ENCODE measurements at regions not wholly inside any gene's neighbourhood (a gene's known extent, or its start where the extent isn't known, plus 50 kb on each side); places are given as distances from the start of the nearest gene placed in this dataset.

GRCh38 chr13:79736356-79736755, 255.4 kb downstream of the NDFIP2 start:
- Histone ChIP-seq H3K27ac (ENCODE audit: insufficient read depth, low read length) (no peak overlapping the region), H2BK20ac (ENCODE audit: low read depth, low read length) (no peak overlapping the region), H3K9me1 (ENCODE audit: insufficient read depth, low read length) (no peaks in the 10 kb centered on the region), H3K79me1 (ENCODE audit: low read depth in 1 of 2, low read length in 2 of 2) (no peaks in the 10 kb centered on the region), H2BK120ac (ENCODE audit: low read depth, low read length) (no peak overlapping the region), H4K91ac (ENCODE audit: insufficient read depth, low read depth, low read length) (no peak overlapping the region), H3K9me3 (ENCODE audit: control insufficient read depth, insufficient read depth, low read length) (no peaks in the 10 kb centered on the region), H3K27me3 (ENCODE audit: control insufficient read depth, insufficient read depth, low read length) (no peaks in the 10 kb centered on the region), H3K4me3 (ENCODE audit: insufficient read depth, low read depth, low read length) (no peak overlapping the region), H2AFZ (replicated peaks; ENCODE audit: low read length, poor library complexity) (no peak overlapping the region), H3K9ac (ENCODE audit: low read depth, low read length) (no peak overlapping the region), H2BK5ac (ENCODE audit: low read depth, low read length, poor library complexity, severe bottlenecking) (no peak overlapping the region), H3K14ac (replicated peaks; ENCODE audit: low read depth, low read length) (no peak overlapping the region), H2AK9ac (replicated peaks; ENCODE audit: low read depth, low read length, poor library complexity) (no peak overlapping the region), H2AK5ac (ENCODE audit: low read depth, low read length) (no peak overlapping the region), H3K56ac (ENCODE audit: extremely low read depth, insufficient read depth, low read length) (no peak overlapping the region), H4K5ac (ENCODE audit: low read depth, low read length) (no peak overlapping the region), H3K4me1 (ENCODE audit: control insufficient read depth, insufficient read depth, low read length) (peaks cover 2% of the 10 kb centered on the region; the same call in 1 of the 2 replicates), H3K36me3 (ENCODE audit: control insufficient read depth, insufficient read depth, low read length) (no peaks in the 10 kb centered on the region), H3K18ac (ENCODE audit: low read depth, low read length) (no peak overlapping the region), H3K4ac (ENCODE audit: low read depth, low read length) (no peak overlapping the region), H4K20me1 (ENCODE audit: insufficient read depth, low read length) (no peaks in the 10 kb centered on the region), H4K8ac (ENCODE audit: low read depth in 2 of 2, low read length in 2 of 2) (no peak overlapping the region), H3K23ac (ENCODE audit: low read depth, low read length) (no peak overlapping the region), H3K4me2 (ENCODE audit: low read depth, low read length) (no peak overlapping the region), H2BK15ac (ENCODE audit: low read depth, low read length) (no peak overlapping the region)
- TF ChIP-seq MAFK (IDR thresholded peaks at IDR 0.05; ENCODE audit: low read depth, low read length) (no peak), CEBPB (IDR thresholded peaks at IDR 0.05; ENCODE audit: low read depth, low read length) (no peak), CHD1 (IDR thresholded peaks at IDR 0.05; ENCODE audit: low read depth, low read length) (no peak), RCOR1 (IDR thresholded peaks at IDR 0.05; ENCODE audit: insufficient replicate concordance, low read length) (no peak), CTCF (conservative IDR thresholded peaks at IDR 0.05; ENCODE audit: low read depth, low read length) (no peak), MXI1 (IDR thresholded peaks at IDR 0.05; ENCODE audit: borderline replicate concordance, low read depth, low read length) (no peak), FOS (IDR thresholded peaks at IDR 0.05; ENCODE audit: low read depth, low read length) (no peak), NFE2L2 (IDR thresholded peaks at IDR 0.05; ENCODE audit: low read depth, low read length) (no peak), USF2 (IDR thresholded peaks at IDR 0.05; ENCODE audit: low read depth, low read length) (no peak), BHLHE40 (IDR thresholded peaks at IDR 0.05; ENCODE audit: low read depth, low read length) (no peak), ELK1 (IDR thresholded peaks at IDR 0.05; ENCODE audit: borderline replicate concordance, low read depth, low read length) (no peak), RAD21 (IDR thresholded peaks at IDR 0.05; ENCODE audit: low read length) (no peak), MAZ (IDR thresholded peaks at IDR 0.05; ENCODE audit: borderline replicate concordance, low read depth, low read length) (no peak), RFX5 (IDR thresholded peaks at IDR 0.05; ENCODE audit: low read depth, low read length) (no peak), POLR2A (IDR thresholded peaks at IDR 0.05; ENCODE audit: low read depth, low read length) (no peak), SMC3 (IDR thresholded peaks at IDR 0.05; ENCODE audit: low read depth, low read length) (no peak)
- DNase-seq, result no peak
- ChIA-PET CTCF (no interaction called here), POLR2A (ENCODE audit: unreplicated experiment) (no interaction called here)
- BruUV-seq (replicated peaks), result no TSS peak
- ATAC-seq (ENCODE audit: low read depth), result no peak
- WGBS, 2 experiments (ENCODE audit: extremely low coverage in 2 of 2, insufficient read length in 1 of 2), result no CpG with 5 or more reads among the region's 1 CpG
- dilution Hi-C loops (cut with HindIII; ENCODE audit: low sequenced_read_pairs, unreplicated experiment) (no loop called here), in situ Hi-C loops (cut with MboI; ENCODE audit: low sequenced_read_pairs) (no loop called here), intact Hi-C loops (cut with micrococcal nuclease) (no loop called here)

All from IMR-90 (cell line).